ENCODE measurements at regions not wholly inside any gene's neighbourhood (a gene's known extent, or its start where the extent isn't known, plus 50 kb on each side); places are given as distances from the start of the nearest gene placed in this dataset.

DNA sequence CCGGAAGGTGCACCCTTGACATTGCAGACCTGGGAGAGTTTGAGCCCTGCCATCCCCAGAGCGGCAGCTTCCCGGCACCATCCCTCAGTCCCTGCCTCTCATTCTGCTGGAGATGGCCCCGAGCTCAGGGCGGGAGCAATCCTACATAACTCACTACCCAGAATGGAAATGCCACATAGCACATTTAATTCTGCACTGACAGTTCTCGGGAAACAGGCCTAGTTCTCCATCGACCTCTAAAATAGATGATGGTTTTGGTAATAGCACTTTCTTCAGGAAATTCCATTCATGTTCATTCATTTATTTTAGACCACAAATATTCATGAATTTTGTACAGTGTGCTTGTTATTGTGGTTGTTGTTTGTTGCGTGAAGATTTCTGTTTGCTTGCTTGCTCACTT is 92.9 kb upstream of the SLC14A2 start:
- TF ChIP-seq GATA3 (IDR thresholded peaks at IDR 0.05; ENCODE audit: low read depth, low read length): no peak
- no peak for TF ChIP-seq GATA2 (IDR thresholded peaks at IDR 0.05; ENCODE audit: low read depth, low read length)
